ENCODE measurements at regions not wholly inside any gene's neighbourhood (a gene's known extent, or its start where the extent isn't known, plus 50 kb on each side); places are given as distances from the start of the nearest gene placed in this dataset.

GRCh38 chr15:97236140-97236539 lies 724.4 kb upstream of the ARRDC4 start:
- TF ChIP-seq KLF16 (tag by site-specific recombination; IDR thresholded peaks at IDR 0.05) = no peak
- TF ChIP-seq ZBTB44 (tag by site-specific recombination; IDR thresholded peaks at IDR 0.05) = no peak
- TF ChIP-seq CTCF (tag by site-specific recombination; IDR thresholded peaks at IDR 0.05) = no peak
- TF ChIP-seq ZNF623 (tag by site-specific recombination; IDR thresholded peaks at IDR 0.05) = no peak
- TF ChIP-seq ZBTB7A (tag by site-specific recombination; IDR thresholded peaks at IDR 0.05; ENCODE audit: low read depth) = no peak
- TF ChIP-seq ZNF274 (IDR thresholded peaks at IDR 0.05; ENCODE audit: low read length) = no peak
- TF ChIP-seq ZNF274 (tag by site-specific recombination; IDR thresholded peaks at IDR 0.05; ENCODE audit: borderline replicate concordance) = no peak
- no peak for TF ChIP-seq PRDM4 (tag by site-specific recombination; IDR thresholded peaks at IDR 0.05)
- no peak for TF ChIP-seq ZNF521 (tag by site-specific recombination; IDR thresholded peaks at IDR 0.05)
- TF ChIP-seq PRDM2 (tag by site-specific recombination; IDR thresholded peaks at IDR 0.05; ENCODE audit: borderline replicate concordance) = no peak

Data from HEK293 (cell line).